WI38 (cell line): ENCODE measurements at regions not wholly inside any gene's neighbourhood (a gene's known extent, or its start where the extent isn't known, plus 50 kb on each side); places are given as distances from the start of the nearest gene placed in this dataset.

ENCODE experiments used
- H3K4me3 ChIP-seq: 2 replicates; pipeline ENCODE4 v1.5.1; 2011; ENCODE audit warnings: low read depth, mild to moderate bottlenecking, control low read depth, low read length
- TF ChIP-seq, protein P1 (sequence below): IDR thresholded peaks from 2 replicates; pipeline ENCODE4 v1.5.1; 2012; ENCODE audit warnings: low read depth, mild to moderate bottlenecking, control low read depth, low read length

DNA sequence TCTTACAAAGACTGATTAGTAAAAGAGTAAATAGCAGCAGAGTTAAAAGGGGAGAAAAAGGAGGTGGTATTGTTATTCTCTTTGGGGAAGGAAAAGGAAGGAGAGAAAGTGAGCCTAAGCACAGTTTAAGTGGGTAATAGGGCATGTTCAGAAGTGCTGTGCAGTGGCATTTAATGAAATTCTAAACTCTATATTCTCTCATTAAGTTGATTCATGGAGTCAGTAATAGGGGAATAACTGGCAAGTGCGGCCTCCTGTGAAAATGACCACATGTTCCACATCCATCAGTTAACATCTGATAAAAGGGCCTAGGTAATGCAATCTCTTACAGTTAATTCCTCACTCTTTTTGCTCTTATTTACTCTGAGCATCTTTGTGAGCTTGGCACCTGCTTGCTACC, 516.7 kb downstream of the JRKL start:
- no peak overlapping the region for H3K4me3 ChIP-seq
- TF ChIP-seq, protein P1, sequence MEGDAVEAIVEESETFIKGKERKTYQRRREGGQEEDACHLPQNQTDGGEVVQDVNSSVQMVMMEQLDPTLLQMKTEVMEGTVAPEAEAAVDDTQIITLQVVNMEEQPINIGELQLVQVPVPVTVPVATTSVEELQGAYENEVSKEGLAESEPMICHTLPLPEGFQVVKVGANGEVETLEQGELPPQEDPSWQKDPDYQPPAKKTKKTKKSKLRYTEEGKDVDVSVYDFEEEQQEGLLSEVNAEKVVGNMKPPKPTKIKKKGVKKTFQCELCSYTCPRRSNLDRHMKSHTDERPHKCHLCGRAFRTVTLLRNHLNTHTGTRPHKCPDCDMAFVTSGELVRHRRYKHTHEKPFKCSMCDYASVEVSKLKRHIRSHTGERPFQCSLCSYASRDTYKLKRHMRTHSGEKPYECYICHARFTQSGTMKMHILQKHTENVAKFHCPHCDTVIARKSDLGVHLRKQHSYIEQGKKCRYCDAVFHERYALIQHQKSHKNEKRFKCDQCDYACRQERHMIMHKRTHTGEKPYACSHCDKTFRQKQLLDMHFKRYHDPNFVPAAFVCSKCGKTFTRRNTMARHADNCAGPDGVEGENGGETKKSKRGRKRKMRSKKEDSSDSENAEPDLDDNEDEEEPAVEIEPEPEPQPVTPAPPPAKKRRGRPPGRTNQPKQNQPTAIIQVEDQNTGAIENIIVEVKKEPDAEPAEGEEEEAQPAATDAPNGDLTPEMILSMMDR = no peak

DNA sequence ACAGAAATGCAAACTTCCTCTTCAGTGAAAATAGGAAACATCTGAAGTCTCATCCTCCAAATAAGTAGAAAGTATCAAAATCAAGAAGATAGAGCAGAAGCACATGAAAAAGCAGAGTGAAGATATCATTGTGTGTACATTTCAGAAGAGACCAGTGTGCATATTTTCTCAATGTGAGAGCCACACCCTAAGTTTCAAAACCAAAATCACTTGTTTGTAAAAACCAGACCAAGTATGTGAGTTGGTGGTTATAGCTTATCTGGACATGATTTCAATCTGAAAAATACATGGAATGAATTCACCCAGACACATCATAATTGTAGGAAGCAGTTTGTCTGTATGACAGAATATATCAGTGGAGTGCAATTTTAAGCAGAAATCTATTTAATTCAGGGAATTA, 536.0 kb downstream of the JRKL start:
- TF ChIP-seq, protein P1 = no peak
- no peak overlapping the region for H3K4me3 ChIP-seq

DNA sequence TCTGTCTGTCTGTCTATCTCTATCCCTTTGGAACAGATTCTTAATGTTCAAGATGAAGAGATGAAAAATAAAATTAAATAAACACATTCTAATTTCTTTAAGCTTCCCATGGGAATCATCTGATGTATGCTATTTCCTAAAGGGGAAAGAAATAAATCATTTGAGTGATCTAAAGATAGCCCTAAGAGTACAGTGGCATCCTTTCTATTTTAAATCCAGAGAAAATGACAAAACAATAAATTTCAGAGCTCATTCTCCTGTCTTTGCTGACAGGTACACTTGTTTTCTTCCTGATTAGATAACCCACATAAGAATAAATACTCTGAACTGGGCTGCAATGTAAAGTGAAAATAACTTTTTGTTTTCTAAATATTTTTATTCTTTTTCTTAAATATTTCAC, 550.4 kb downstream of the JRKL start:
- no peak overlapping the region for H3K4me3 ChIP-seq
- TF ChIP-seq, protein P1 = no peak

DNA sequence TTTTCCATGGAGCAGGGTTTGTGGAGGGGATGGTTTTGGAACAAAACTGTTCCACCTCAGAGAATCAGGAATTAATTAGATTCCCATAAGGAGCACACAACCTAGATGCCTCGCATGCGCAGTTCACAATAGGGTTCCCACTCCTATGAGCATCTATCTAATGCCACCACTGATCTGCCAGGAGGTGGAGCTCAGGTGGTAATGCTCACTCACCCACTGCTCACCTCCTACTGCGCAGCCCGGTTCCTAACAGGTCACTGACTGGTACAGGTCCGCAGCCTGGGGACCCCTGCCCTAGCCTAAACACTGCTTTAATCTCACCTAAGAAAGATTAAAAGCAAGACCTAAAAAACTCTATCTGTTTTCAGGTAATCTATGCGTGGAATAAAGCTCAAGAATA, 553.0 kb downstream of the JRKL start:
- TF ChIP-seq, protein P1 = no peak
- no peak overlapping the region for H3K4me3 ChIP-seq

DNA sequence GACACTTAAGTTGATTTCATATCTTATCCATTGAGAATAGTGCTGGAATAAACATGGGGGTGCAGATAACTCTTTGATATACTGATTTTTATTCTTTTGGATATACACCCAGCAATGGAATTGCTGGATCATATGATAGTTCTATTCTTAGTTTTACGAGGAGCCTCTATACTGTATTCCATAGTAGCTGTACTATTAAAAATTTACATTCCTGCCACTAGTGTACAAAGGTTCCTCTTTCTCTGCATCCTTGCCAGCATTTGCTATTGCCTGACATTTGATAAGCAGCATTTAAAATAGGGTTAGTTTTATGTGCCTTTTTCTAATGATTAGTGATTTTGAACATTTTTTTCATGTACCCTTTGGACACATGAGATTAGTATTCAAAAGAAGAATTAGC, 554.2 kb downstream of the JRKL start:
- H3K4me3 ChIP-seq = no peak overlapping the region
- TF ChIP-seq, protein P1 = no peak

GRCh38 chr11:96948066-96948465, 558.3 kb downstream of the JRKL start:
- TF ChIP-seq, protein P1 = no peak
- no peak overlapping the region for H3K4me3 ChIP-seq

DNA sequence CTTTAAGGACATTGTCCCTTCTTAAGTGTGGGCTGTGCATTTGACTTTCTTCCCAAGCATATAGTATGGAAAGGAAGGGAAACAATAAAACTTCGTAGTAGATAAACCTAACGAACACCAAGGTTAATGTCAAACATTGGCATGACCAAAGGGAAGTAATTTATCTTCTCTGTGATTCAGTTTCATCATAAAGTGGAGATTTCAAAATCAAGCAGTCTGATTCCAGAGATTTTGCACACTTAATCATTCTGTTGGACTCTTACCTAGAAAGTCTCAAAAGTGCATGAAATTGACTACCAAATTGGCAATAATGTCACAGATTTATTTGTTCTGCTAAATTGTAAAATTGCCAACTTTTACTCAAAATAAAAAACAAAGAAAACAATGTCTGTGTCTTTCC, 559.7 kb downstream of the JRKL start:
- TF ChIP-seq, protein P1 = no peak
- no peak overlapping the region for H3K4me3 ChIP-seq
